GM23338 (cell line): ENCODE measurements at regions not wholly inside any gene's neighbourhood (a gene's known extent, or its start where the extent isn't known, plus 50 kb on each side); places are given as distances from the start of the nearest gene placed in this dataset.

Source experiments
- CREB1 ChIP-seq: fragments of 250-450 bp; sonication (Bioruptor Pico); IDR thresholded peaks from 2 replicates; pipeline ENCODE4 v1.5.0; 2020; ENCODE audit warnings: low read depth, mild to moderate bottlenecking, moderate library complexity
- EZH2 ChIP-seq: fragments of 200-600 bp; sonication (generic); IDR thresholded peaks from one replicate; pipeline ENCODE4 v1.8.0; 2017; ENCODE audit warnings: antibody characterized with exemption, mild to moderate bottlenecking, low read depth; ENCODE audit not compliant: unreplicated experiment
- EZH2phosphoT487 ChIP-seq: fragments of 200-600 bp; sonication (generic); IDR thresholded peaks from one replicate; pipeline ENCODE4 v1.8.1; 2018; ENCODE audit warnings: antibody characterized with exemption; ENCODE audit not compliant: unreplicated experiment
- JUNB ChIP-seq: IDR thresholded peaks from one replicate; pipeline ENCODE4 v1.6.1; 2016; ENCODE audit warnings: antibody characterized with exemption; ENCODE audit not compliant: unreplicated experiment
- POLR2AphosphoS5 ChIP-seq: IDR thresholded peaks from 2 replicates; pipeline ENCODE4 v1.6.1; 2016; ENCODE audit warnings: antibody characterized with exemption, low read depth
- STAT1 ChIP-seq: IDR thresholded peaks from one replicate; pipeline ENCODE4 v1.6.1; 2016; ENCODE audit warnings: antibody characterized with exemption; ENCODE audit not compliant: unreplicated experiment
- ZNF114 ChIP-seq: fragments of 250-450 bp; sonication (Bioruptor Pico); IDR thresholded peaks from 2 replicates; pipeline ENCODE4 v1.5.0; 2020; ENCODE audit warnings: mild to moderate bottlenecking, moderate library complexity
- TF ChIP-seq, protein P1 (sequence below), 2 experiments: fragments of 200-600 bp in 1 of 2; sonication (generic) in 1 of 2; conservative IDR thresholded peaks; 2 replicates each; pipeline versions ENCODE4 v1.5.1 to v1.6.1; 2016 to 2017; ENCODE audit warnings: antibody characterized with exemption in 2 of 2, low read depth in 2 of 2, mild to moderate bottlenecking in 2 of 2, moderate library complexity in 1 of 2
- TF ChIP-seq, protein P2 (sequence below): IDR thresholded peaks from 2 replicates; pipeline ENCODE4 v1.6.1; 2016; ENCODE audit warnings: antibody characterized with exemption
- TF ChIP-seq, protein P3 (sequence below): IDR thresholded peaks from one replicate; pipeline ENCODE4 v1.6.1; 2018; ENCODE audit warnings: antibody characterized with exemption; ENCODE audit not compliant: unreplicated experiment

DNA sequence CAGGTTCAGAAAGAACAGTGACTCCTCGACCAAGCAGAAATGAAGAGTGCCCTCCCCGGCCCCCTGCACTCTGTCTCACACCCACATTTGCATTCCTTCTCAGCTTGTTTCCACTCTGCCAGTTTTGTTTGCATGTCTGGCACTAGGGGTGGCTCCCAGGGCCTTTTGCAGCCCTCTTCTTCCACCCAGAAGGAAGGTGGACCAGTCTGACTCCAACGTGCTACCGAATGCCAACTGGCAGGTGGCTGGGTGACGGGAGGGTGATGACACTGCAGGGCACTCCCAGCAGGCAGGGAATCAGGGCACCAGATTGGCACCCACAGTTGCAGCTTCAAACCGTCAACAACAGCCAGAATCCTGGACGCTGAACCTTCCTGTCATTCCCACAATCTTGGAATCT is 371.1 kb downstream of the TXNL1 start:
- TF ChIP-seq, protein P1, sequence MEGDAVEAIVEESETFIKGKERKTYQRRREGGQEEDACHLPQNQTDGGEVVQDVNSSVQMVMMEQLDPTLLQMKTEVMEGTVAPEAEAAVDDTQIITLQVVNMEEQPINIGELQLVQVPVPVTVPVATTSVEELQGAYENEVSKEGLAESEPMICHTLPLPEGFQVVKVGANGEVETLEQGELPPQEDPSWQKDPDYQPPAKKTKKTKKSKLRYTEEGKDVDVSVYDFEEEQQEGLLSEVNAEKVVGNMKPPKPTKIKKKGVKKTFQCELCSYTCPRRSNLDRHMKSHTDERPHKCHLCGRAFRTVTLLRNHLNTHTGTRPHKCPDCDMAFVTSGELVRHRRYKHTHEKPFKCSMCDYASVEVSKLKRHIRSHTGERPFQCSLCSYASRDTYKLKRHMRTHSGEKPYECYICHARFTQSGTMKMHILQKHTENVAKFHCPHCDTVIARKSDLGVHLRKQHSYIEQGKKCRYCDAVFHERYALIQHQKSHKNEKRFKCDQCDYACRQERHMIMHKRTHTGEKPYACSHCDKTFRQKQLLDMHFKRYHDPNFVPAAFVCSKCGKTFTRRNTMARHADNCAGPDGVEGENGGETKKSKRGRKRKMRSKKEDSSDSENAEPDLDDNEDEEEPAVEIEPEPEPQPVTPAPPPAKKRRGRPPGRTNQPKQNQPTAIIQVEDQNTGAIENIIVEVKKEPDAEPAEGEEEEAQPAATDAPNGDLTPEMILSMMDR (conservative IDR thresholded peaks at IDR 0.05; ENCODE audit: low read depth in 2 of 2): no peak
- TF ChIP-seq POLR2AphosphoS5 (no peak), EZH2 (no peak), EZH2phosphoT487 (no peak), STAT1 (no peak), CREB1 (no peak), JUNB (no peak), ZNF114 (no peak)
- TF ChIP-seq, protein P2, sequence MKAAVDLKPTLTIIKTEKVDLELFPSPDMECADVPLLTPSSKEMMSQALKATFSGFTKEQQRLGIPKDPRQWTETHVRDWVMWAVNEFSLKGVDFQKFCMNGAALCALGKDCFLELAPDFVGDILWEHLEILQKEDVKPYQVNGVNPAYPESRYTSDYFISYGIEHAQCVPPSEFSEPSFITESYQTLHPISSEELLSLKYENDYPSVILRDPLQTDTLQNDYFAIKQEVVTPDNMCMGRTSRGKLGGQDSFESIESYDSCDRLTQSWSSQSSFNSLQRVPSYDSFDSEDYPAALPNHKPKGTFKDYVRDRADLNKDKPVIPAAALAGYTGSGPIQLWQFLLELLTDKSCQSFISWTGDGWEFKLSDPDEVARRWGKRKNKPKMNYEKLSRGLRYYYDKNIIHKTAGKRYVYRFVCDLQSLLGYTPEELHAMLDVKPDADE: no peak
- TF ChIP-seq, protein P3, sequence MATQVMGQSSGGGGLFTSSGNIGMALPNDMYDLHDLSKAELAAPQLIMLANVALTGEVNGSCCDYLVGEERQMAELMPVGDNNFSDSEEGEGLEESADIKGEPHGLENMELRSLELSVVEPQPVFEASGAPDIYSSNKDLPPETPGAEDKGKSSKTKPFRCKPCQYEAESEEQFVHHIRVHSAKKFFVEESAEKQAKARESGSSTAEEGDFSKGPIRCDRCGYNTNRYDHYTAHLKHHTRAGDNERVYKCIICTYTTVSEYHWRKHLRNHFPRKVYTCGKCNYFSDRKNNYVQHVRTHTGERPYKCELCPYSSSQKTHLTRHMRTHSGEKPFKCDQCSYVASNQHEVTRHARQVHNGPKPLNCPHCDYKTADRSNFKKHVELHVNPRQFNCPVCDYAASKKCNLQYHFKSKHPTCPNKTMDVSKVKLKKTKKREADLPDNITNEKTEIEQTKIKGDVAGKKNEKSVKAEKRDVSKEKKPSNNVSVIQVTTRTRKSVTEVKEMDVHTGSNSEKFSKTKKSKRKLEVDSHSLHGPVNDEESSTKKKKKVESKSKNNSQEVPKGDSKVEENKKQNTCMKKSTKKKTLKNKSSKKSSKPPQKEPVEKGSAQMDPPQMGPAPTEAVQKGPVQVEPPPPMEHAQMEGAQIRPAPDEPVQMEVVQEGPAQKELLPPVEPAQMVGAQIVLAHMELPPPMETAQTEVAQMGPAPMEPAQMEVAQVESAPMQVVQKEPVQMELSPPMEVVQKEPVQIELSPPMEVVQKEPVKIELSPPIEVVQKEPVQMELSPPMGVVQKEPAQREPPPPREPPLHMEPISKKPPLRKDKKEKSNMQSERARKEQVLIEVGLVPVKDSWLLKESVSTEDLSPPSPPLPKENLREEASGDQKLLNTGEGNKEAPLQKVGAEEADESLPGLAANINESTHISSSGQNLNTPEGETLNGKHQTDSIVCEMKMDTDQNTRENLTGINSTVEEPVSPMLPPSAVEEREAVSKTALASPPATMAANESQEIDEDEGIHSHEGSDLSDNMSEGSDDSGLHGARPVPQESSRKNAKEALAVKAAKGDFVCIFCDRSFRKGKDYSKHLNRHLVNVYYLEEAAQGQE: no peak
